WTC11 (cell line): ENCODE measurements at regions not wholly inside any gene's neighbourhood (a gene's known extent, or its start where the extent isn't known, plus 50 kb on each side); places are given as distances from the start of the nearest gene placed in this dataset.

Experiments used
- ATAC-seq: fragments of 200-7000 bp; cut with Tn5 transposase; 2 replicates; pipeline ENCODE4 v1.10.0; 2021; ENCODE audit warnings: mild to moderate bottlenecking, moderate library complexity
- CTCF ChIA-PET: fragments of 300-600 bp; sonication (Branson Sonifier 250); formaldehyde crosslinking; loops from one replicate; lab custom pipeline; 2021; ENCODE audit warnings: antibody characterized with exemption; lab: Charles Lee
- POLR2A ChIA-PET: fragments of 350-600 bp; sonication (Branson Sonifier 250); formaldehyde crosslinking; loops from one replicate; lab custom pipeline; 2021; ENCODE audit warnings: antibody characterized with exemption; lab: Charles Lee
- DNase-seq: peaks from one replicate; pipeline ENCODE4 v3.0.0; 2021; ENCODE audit warnings: low spot score
- H3K27ac Mint-ChIP-seq: 2 replicates; pipeline ENCODE4 v1.8.0; 2021; ENCODE audit warnings: mixed read lengths
- H3K27me3 Mint-ChIP-seq: 2 replicates; pipeline ENCODE4 v1.8.0; 2021; ENCODE audit warnings: low read depth, mild to moderate bottlenecking, moderate library complexity, mixed read lengths
- H3K36me3 Mint-ChIP-seq: 2 replicates; pipeline ENCODE4 v1.8.0; 2021; ENCODE audit warnings: mixed read lengths
- H3K4me1 Mint-ChIP-seq: 2 replicates; pipeline ENCODE4 v1.8.0; 2022; ENCODE audit warnings: mixed read lengths
- H3K4me3 Mint-ChIP-seq: 2 replicates; pipeline ENCODE4 v1.8.0; 2021; ENCODE audit warnings: mild to moderate bottlenecking, moderate library complexity, mixed read lengths
- H3K9me3 Mint-ChIP-seq: 2 replicates; pipeline ENCODE4 v1.8.0; 2021; ENCODE audit warnings: mixed read lengths
- ATF3 ChIP-seq: sonication (generic); formaldehyde crosslinking; conservative IDR thresholded peaks from 2 replicates; pipeline ENCODE4 v1.8.1; 2022; ENCODE audit warnings: mild to moderate bottlenecking, missing genetic modification reagents
- ATF6 ChIP-seq: sonication (generic); formaldehyde crosslinking; IDR thresholded peaks from 2 replicates; pipeline ENCODE4 v1.8.1; 2023; ENCODE audit warnings: mild to moderate bottlenecking, missing genetic modification reagents
- ELF4 ChIP-seq: sonication (generic); formaldehyde crosslinking; IDR thresholded peaks from 2 replicates; pipeline ENCODE4 v1.8.1; 2022; ENCODE audit warnings: low read depth, mild to moderate bottlenecking, moderate library complexity, missing genetic modification reagents
- ERG ChIP-seq: fragments of 250-450 bp; sonication (Bioruptor Pico); IDR thresholded peaks from 2 replicates; pipeline ENCODE4 v1.8.0; 2021; ENCODE audit warnings: mild to moderate bottlenecking
- ESRRA ChIP-seq: sonication (generic); formaldehyde crosslinking; IDR thresholded peaks from 2 replicates; pipeline ENCODE4 v1.8.1; 2022; ENCODE audit warnings: mild to moderate bottlenecking, missing genetic modification reagents, borderline replicate concordance
- HMGA2 ChIP-seq: fragments of 250-450 bp; sonication (Bioruptor Pico); IDR thresholded peaks from 2 replicates; pipeline ENCODE4 v1.4.0; 2021; ENCODE audit warnings: mild to moderate bottlenecking, moderate library complexity
- JUN ChIP-seq: sonication (generic); formaldehyde crosslinking; IDR thresholded peaks from 2 replicates; pipeline ENCODE4 v1.8.0; 2023; ENCODE audit warnings: mild to moderate bottlenecking, missing genetic modification reagents
- NFATC4 ChIP-seq: fragments of 250-450 bp; sonication (Bioruptor Pico); IDR thresholded peaks from 2 replicates; pipeline ENCODE4 v1.9.0; 2021; ENCODE audit warnings: mild to moderate bottlenecking
- RORB ChIP-seq: fragments of 250-450 bp; sonication (Bioruptor Pico); IDR thresholded peaks from 2 replicates; pipeline ENCODE4 v1.9.0; 2021; ENCODE audit warnings: mild to moderate bottlenecking
- SMAD3 ChIP-seq: sonication (generic); formaldehyde crosslinking; IDR thresholded peaks from 2 replicates; pipeline ENCODE4 v1.8.0; 2022; ENCODE audit warnings: missing genetic modification reagents, mild to moderate bottlenecking, borderline replicate concordance
- STAT6 ChIP-seq: sonication (generic); formaldehyde crosslinking; conservative IDR thresholded peaks from 2 replicates; pipeline ENCODE4 v1.8.1; 2023; ENCODE audit warnings: mild to moderate bottlenecking, low read depth, missing genetic modification reagents, moderate library complexity
- TCF7 ChIP-seq: sonication (generic); formaldehyde crosslinking; IDR thresholded peaks from 2 replicates; pipeline ENCODE4 v1.8.0; 2022; ENCODE audit warnings: mild to moderate bottlenecking, low read depth, missing genetic modification reagents, moderate library complexity
- ZBTB21 ChIP-seq: sonication (generic); formaldehyde crosslinking; IDR thresholded peaks from 2 replicates; pipeline ENCODE4 v1.8.1; 2023; ENCODE audit warnings: mild to moderate bottlenecking, missing genetic modification reagents, borderline replicate concordance
- ZNF263 ChIP-seq: sonication (generic); formaldehyde crosslinking; IDR thresholded peaks from 2 replicates; pipeline ENCODE4 v1.8.1; 2022; ENCODE audit warnings: low read depth, mild to moderate bottlenecking, moderate library complexity, missing genetic modification reagents
- ZNF317 ChIP-seq: sonication (generic); formaldehyde crosslinking; IDR thresholded peaks from 2 replicates; pipeline ENCODE4 v1.8.1; 2023; ENCODE audit warnings: low read depth, mild to moderate bottlenecking, moderate library complexity, missing genetic modification reagents, borderline replicate concordance
- ZNF416 ChIP-seq: fragments of 250-450 bp; sonication (Bioruptor Pico); IDR thresholded peaks from 2 replicates; pipeline ENCODE4 v1.9.0; 2021; ENCODE audit warnings: mild to moderate bottlenecking, inconsistent platforms
- ZNF671 ChIP-seq: fragments of 250-450 bp; sonication (Bioruptor Pico); IDR thresholded peaks from 2 replicates; pipeline ENCODE4 v1.8.0; 2021; ENCODE audit warnings: mild to moderate bottlenecking
- TF ChIP-seq, protein P1 (sequence below): sonication (generic); formaldehyde crosslinking; IDR thresholded peaks from 2 replicates; pipeline ENCODE4 v1.8.1; 2023; ENCODE audit warnings: mild to moderate bottlenecking, missing genetic modification reagents, borderline replicate concordance
- TF ChIP-seq, protein P2 (sequence below): fragments of 250-450 bp; sonication (Bioruptor Pico); IDR thresholded peaks from 2 replicates; pipeline ENCODE4 v1.9.0; 2021; ENCODE audit warnings: moderate library complexity, mild to moderate bottlenecking, inconsistent platforms, borderline replicate concordance
- TF ChIP-seq, protein P3 (sequence below): sonication (generic); formaldehyde crosslinking; IDR thresholded peaks from 2 replicates; pipeline ENCODE4 v1.8.1; 2022; ENCODE audit warnings: missing genetic modification reagents, borderline replicate concordance
- TF ChIP-seq, protein P4 (sequence below): sonication (generic); formaldehyde crosslinking; IDR thresholded peaks from 2 replicates; pipeline ENCODE4 v1.8.1; 2022; ENCODE audit warnings: mild to moderate bottlenecking, moderate library complexity, missing genetic modification reagents

GRCh38 chr4:138802499-138802898 lies 213.1 kb upstream of the NOCT start:
- no peak overlapping the region for H3K27ac Mint-ChIP-seq
- ChIA-PET POLR2A (no interaction called here), CTCF (no interaction called here)
- H3K27me3 Mint-ChIP-seq: no peaks in the 10 kb centered on the region
- H3K4me1 Mint-ChIP-seq: peaks cover 8% of the 10 kb centered on the region
- no peaks in the 10 kb centered on the region for H3K36me3 Mint-ChIP-seq
- H3K4me3 Mint-ChIP-seq: no peak overlapping the region
- ATAC-seq (no peak), DNase-seq (no peak)
- TF ChIP-seq, protein P1, sequence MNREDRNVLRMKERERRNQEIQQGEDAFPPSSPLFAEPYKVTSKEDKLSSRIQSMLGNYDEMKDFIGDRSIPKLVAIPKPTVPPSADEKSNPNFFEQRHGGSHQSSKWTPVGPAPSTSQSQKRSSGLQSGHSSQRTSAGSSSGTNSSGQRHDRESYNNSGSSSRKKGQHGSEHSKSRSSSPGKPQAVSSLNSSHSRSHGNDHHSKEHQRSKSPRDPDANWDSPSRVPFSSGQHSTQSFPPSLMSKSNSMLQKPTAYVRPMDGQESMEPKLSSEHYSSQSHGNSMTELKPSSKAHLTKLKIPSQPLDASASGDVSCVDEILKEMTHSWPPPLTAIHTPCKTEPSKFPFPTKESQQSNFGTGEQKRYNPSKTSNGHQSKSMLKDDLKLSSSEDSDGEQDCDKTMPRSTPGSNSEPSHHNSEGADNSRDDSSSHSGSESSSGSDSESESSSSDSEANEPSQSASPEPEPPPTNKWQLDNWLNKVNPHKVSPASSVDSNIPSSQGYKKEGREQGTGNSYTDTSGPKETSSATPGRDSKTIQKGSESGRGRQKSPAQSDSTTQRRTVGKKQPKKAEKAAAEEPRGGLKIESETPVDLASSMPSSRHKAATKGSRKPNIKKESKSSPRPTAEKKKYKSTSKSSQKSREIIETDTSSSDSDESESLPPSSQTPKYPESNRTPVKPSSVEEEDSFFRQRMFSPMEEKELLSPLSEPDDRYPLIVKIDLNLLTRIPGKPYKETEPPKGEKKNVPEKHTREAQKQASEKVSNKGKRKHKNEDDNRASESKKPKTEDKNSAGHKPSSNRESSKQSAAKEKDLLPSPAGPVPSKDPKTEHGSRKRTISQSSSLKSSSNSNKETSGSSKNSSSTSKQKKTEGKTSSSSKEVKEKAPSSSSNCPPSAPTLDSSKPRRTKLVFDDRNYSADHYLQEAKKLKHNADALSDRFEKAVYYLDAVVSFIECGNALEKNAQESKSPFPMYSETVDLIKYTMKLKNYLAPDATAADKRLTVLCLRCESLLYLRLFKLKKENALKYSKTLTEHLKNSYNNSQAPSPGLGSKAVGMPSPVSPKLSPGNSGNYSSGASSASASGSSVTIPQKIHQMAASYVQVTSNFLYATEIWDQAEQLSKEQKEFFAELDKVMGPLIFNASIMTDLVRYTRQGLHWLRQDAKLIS: no peak
- TF ChIP-seq ZNF317 (CRISPR knock-in tag): no peak
- no peak for TF ChIP-seq NFATC4 (CRISPR knock-in tag)
- no peak for TF ChIP-seq RORB (CRISPR knock-in tag)
- TF ChIP-seq ZNF263: no peak
- TF ChIP-seq ZNF671 (CRISPR knock-in tag): no peak
- no peak for TF ChIP-seq ATF3 (CRISPR knock-in tag)
- no peak for TF ChIP-seq SMAD3 (CRISPR knock-in tag)
- no peaks in the 10 kb centered on the region for H3K9me3 Mint-ChIP-seq

- Mint-ChIP-seq H3K36me3 (no peaks in the 10 kb centered on the region), H3K27me3 (no peaks in the 10 kb centered on the region), H3K4me3 (no peak overlapping the region), H3K27ac (no peak overlapping the region), H3K9me3 (no peaks in the 10 kb centered on the region), H3K4me1 (peaks cover 8% of the 10 kb centered on the region)
- POLR2A ChIA-PET: no interaction called here
- DNase-seq (no peak), ATAC-seq (no peak)
- CTCF ChIA-PET: no interaction called here
- TF ChIP-seq, protein P2, sequence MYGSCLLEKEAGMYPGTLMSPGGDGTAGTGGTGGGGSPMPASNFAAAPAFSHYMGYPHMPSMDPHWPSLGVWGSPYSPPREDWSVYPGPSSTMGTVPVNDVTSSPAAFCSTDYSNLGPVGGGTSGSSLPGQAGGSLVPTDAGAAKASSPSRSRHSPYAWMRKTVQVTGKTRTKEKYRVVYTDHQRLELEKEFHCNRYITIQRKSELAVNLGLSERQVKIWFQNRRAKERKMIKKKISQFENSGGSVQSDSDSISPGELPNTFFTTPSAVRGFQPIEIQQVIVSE (CRISPR knock-in tag): no peak
- TF ChIP-seq STAT6 (no peak), JUN (CRISPR knock-in tag) (no peak), TCF7 (CRISPR knock-in tag) (no peak), ATF6 (CRISPR knock-in tag) (no peak), HMGA2 (no peak), ZBTB21 (CRISPR knock-in tag) (no peak), ERG (CRISPR knock-in tag) (no peak), ELF4 (CRISPR knock-in tag) (no peak), ESRRA (CRISPR knock-in tag) (no peak), ZNF416 (CRISPR knock-in tag) (no peak), ZNF317 (CRISPR knock-in tag) (no peak)
- TF ChIP-seq, protein P3, sequence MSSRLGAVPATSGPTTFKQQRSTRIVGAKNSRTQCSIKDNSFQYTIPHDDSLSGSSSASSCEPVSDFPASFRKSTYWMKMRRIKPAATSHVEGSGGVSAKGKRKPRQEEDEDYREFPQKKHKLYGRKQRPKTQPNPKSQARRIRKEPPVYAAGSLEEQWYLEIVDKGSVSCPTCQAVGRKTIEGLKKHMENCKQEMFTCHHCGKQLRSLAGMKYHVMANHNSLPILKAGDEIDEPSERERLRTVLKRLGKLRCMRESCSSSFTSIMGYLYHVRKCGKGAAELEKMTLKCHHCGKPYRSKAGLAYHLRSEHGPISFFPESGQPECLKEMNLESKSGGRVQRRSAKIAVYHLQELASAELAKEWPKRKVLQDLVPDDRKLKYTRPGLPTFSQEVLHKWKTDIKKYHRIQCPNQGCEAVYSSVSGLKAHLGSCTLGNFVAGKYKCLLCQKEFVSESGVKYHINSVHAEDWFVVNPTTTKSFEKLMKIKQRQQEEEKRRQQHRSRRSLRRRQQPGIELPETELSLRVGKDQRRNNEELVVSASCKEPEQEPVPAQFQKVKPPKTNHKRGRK (CRISPR knock-in tag): no peak
- TF ChIP-seq, protein P4, sequence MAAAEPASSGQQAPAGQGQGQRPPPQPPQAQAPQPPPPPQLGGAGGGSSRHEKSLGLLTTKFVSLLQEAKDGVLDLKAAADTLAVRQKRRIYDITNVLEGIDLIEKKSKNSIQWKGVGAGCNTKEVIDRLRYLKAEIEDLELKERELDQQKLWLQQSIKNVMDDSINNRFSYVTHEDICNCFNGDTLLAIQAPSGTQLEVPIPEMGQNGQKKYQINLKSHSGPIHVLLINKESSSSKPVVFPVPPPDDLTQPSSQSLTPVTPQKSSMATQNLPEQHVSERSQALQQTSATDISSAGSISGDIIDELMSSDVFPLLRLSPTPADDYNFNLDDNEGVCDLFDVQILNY (CRISPR knock-in tag): no peak
These were observed 215.2 kb upstream of the NOCT start for GRCh38 chr4:138800421-138800820.
